Esophagus mucosa (tissue), 1 donor: ENCODE measurements at regions not wholly inside any gene's neighbourhood (a gene's known extent, or its start where the extent isn't known, plus 50 kb on each side); places are given as distances from the start of the nearest gene placed in this dataset.

ENCODE experiments used
- ATAC-seq: fragments of 200-7000 bp; cut with Tn5 transposase; one replicate; pipeline ENCODE4 v1.9.1; 2020
- donor health status: DM: yes; HTN: yes; CAD: no.

DNA sequence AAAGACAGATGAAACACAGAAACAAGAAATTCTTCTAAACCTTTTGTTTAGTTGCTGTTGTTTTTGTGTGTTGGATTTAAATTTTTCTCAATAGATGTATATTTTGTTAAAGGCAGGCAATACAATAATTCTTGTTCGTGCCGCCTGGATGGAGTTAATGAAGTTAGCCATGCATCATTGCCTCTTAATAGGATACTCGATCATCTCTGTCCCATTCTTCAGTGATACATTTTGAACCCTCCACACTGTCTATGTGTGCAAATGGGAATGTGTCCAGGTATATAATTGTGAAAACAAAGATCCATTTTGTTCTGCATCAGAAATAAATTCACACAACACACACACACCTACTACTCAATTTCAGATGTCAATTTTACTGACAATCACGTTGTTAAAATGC lies 186.6 kb upstream of the ADAMTS16 start:
- ATAC-seq, result no peak

DNA sequence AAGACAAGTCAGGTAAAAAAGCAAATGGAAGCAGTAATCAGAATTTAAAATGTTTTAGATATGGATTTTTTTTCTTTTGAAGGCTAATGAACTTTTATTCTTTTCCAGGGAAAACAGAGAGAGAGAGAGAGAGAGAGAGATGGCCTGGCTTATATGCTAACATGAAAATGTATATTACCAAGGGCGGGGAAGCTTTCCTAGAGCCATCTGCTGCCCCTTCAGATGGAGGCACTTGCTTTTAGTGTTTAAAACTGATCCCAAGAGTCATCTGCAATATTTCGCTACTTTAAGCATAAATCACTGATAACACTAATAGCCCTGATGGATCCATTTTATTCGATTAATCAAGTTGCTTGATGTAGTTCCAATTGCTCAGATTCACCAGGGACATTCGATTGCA lies 186.1 kb upstream of the ADAMTS16 start:
- no peak for ATAC-seq

DNA sequence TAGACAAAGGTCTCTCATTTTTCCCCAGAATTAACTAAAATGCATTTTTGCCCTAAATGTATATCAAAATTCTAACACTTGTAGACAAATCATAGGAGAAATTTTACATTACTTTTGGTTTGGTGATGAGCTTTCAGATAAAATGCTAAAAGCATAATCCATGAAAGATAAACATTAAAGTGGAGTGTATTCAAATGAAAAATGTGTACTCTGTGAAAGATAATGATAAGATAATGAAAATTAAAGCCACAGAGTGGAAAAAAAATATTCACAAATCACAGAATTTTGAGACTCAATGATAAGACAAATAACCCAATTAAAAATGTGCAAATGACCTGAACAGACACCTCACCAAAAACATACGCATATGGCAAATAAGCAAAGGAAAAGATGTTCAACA lies 176.9 kb upstream of the ADAMTS16 start:
- ATAC-seq, result no peak

DNA sequence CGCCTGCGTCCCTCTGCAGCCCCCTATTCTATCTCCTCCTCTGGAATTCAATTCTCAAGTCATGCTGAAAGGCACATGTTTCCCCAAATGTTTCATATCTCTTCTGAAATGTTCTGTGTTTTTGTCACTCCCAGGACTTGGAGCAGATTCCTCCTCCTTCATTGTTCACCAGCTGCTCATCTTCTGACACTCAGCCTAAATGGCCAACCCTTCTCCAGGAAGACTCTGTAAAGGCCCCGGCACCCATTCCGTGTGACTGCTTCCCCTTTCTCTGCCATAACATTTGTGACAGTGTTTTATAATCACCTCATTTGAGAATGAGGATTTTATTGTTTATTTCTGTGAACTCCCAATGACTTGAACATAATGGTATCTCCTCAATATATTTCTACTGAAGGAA lies 170.8 kb upstream of the ADAMTS16 start:
- no peak for ATAC-seq

DNA sequence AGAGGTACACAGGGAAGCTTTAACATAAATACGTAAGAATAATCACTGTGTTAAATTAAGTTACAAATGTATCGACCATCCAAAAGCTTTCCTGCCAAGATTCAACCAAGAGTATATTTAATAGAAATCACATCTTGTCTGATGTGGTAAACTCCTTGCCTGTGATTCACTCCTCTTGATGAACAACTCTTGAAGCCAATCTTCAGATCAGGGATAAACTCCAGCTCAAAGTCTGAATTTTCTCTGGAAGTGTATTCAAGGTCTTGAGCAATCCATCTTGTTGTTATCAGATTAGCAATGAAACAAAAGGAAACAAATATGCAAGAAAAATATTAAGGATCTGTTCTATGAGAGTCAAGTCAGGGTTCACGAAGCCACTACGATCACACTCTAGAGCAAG lies 170.0 kb upstream of the ADAMTS16 start:
- ATAC-seq, result no peak

DNA sequence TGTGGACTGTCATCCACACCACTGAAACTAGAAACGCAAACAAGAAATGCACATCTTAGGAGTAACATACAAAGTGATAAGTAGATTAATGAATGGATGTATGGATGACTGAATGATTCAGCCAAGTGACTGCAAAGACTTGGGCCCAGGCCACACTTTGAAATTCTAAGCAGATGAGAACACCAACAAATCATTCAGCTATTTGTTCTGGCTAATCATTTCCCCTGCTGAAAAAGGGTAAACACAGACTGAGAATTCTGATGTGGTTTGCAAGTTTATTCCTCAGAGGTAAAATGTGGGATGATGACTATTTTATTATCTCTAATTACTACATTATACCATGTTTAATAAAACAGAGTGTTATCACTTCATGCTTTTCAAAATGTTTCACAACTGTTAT lies 163.2 kb upstream of the ADAMTS16 start:
- no peak for ATAC-seq

DNA sequence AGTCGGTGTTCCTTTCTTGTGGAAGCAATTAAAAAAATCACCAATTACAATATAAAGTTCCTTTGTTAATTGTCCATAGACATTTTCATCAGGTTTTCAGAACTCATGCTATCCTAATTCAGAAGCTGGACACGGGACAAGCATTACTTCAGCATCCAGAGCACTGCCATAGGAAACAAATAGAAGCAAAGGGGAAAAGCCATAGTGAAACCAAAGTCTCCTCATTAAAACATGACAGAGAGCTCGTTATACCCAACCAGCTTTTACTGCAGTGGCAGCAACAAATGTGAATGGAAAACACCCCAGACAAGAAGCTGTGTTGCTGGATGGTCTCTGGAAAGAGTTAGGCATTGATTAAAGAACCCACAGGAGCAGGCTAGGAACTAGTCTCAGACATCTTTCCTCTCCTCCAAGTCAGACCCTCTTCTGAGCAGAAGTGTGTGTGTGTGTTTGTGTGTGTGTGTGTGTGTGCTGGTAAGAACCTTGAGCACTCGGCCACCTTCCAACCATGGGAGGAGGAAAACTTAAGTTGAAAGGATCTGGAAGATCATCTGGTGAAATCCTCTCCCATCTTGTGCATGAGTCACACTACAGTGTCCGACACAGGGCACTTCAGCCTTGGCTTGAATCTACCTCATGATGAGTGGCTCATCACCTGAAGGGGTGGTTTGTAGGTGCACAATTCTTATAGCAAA lies 162.6 kb upstream of the ADAMTS16 start:
- ATAC-seq, result no peak

DNA sequence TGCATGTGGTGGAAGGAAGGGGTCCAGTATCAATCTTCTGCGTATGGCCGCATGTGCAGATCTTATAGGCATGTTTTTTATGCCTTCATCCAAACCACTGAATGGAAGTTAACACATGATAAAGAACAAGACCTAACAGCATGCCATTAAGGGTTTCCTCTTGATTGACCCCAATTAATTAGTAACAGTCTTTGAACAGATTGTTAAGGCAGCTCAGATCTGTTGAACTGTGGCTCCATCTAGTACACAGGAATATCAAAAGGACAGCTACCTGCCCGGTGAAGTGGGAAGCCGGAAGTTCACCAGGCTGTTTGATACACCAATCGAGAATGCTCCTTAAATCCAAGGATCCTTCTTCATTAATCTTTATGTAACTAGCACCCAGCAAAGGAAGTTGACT lies 159.9 kb upstream of the ADAMTS16 start:
- ATAC-seq, result no peak

DNA sequence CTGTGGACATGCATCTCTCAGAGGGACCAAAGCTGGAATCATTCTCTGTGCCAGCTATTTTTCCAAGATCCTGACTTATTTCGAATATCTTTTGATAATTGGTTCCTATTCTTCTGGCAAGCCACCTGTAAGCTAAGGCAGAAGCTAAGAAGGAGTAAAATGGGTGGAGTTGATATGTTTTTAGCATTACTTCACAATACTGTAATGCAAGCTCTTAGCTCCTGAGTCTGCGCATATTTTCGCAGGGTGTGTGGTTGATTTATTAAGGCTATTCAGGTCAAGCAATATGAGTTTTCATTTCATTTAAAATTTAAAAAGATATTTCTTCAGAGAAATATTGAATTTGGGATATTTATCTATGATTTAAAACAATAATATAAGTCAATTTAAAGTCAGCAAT lies 158.5 kb upstream of the ADAMTS16 start:
- ATAC-seq, result no peak

DNA sequence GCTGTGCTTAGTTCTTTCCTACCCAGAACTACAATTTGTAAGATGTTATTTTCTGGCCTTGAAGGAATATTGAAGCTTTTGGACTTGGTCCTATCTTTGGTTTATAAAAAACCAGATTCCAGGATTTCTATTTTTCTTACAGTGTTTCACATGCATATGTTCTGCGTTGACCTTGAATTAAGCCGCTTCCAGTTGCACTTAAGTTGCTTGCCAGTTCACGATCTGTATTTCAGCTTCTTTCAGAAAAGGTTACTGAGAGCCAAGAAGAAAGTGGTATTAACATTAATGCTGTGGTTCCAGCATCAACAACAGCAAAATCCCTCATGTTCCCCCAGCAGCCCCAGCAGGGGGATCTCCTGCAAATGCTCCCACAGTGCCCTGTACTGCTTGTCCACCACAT lies 156.4 kb upstream of the ADAMTS16 start:
- no peak for ATAC-seq

DNA sequence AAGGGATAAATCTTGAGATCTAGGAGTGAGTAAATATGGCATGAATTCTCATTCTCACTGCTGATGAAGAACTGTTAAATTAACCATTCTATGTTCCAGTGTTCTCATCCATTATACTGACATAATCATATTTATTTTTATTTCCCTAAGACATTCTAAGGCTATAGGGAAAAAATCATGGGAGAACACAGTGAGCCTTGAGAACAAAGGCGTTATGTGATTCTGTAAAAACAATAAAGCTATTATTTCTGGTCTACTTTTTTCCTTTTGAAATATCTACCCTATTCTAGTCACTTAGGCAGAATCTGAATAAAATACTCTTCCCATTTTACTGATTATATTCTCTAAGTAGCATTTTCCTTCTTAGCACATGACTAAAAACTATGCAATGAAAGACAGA lies 155.7 kb upstream of the ADAMTS16 start:
- ATAC-seq, result no peak

DNA sequence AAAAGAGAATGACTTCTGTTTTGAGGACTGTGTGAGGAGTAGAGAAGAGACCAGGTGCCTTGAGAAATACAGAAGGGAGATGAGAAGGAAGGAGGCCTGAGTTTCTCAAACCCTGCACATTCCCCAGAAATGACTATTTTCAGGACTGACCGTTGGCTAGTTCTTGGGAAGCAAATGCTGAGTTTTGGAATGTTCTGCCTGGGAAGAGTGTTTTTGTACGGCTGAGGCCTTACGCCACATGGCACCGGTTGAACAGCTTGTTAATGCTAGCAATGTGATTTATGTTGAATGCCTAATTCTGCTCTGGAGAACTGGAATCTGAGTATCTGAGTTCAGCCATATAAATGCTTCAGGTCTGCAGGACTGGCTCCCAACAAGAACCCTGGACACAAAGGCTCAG lies 152.7 kb upstream of the ADAMTS16 start:
- no peak for ATAC-seq

DNA sequence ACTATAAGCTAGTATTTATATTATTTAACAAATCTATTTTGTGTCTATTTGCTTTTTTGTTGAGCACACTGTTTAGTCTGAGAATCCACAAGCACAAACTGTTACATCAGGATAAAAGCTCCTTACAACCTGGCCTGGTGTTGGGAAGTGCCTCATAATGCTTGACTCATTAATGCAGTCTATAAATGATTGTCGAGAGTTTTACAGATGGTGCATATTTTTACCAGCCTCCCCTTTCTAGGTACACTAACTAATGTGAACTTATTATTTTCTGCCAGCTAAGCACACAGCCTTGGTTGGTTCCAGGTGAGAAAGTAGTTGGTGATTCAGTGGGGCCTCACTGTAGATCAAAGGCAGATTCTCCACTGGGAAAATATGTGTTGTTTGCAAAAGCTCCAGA lies 151.0 kb upstream of the ADAMTS16 start:
- ATAC-seq, result no peak

DNA sequence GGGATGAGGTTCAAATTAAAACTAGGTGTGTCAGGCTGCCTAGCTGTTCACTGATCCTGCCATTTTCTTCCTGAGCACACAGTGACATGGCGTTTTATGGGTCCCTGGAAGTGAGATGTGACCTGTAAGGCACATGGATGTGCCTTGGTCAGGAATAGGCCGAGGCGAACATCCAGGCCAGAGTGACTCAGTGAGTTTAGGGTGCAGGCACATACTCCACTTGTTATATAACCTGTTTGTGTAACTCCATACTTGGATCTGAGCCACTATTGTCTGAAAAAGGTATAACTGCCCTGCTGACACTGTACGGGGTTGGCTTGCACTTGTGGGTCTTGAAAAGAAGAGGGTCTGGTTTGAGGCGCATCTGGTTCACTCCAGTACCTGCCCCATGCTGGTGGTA lies 150.1 kb upstream of the ADAMTS16 start:
- no peak for ATAC-seq

DNA sequence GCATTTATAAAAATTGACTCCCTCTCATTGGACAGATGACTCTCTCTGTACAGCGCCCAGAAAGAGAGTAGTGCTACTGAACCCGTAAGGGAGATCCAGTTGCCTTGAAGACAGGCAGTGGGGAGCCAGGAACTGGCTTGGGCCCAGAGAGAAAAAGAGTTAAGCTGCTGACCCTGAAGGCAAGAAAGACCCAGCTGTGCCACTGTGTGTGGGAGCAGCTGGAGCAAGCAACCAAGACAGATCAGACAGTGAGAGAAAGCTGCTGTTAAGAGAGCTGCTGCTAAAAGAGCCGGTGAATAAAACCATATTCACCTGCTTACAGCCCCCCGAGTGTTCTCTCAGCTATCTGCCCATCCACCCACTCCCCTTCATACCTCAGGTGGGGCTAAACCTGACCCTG lies 149.7 kb upstream of the ADAMTS16 start:
- no peak for ATAC-seq

DNA sequence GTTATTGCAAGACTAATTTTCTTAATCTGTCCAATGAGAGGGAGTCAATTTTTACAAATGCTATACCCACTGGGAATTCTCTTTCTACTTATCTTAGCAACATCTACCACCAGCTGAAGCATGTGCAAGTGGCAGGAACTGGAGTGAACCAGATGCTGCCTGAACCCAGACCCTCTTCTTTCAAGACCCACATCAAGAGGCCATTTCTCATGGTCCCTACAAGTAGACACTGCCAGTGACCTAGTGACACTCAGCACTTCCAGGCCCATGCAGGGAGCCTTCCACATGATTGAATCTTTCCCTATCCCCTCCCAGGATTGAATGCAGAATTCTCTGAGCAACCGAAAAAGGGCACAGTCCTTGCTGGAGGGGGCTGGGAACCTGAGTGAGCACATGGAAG lies 148.2 kb upstream of the ADAMTS16 start:
- no peak for ATAC-seq

DNA sequence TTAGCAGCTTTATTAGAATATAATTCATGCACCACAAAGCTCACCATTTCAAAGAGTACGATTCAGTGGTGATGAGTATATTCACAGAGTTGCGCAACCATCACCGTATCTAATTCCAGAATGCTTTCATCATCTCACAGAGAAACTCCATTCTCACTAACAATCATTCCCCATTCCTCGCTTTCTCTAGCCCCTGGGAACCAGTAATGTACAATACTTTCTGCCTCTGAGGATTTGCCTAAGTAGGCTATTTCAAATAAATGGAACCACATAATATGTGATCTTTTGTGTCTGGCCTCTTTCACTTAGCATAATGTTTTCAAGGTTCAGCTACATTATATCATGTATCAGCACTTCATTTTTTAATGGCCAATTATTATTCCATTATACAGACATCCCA lies 145.1 kb upstream of the ADAMTS16 start:
- no peak for ATAC-seq

DNA sequence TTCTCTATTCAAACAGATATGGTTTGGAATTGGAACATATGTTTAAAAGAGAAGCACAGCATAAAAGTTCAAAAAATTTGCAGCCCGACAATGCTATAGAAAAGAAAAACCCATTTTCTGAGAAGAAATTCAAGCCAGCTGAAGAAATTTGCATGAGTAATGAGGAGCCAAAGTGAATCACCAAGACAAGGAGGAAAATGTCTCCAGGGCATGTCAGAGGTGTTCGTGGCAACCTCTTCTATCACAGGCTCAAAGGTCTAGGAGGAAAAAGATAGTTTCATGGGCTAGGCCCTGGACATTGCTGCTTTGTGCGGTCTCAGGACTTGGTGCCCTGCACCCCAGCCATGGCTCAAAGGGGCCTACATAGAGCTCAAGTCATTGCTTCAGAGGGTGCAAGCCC lies 134.8 kb upstream of the ADAMTS16 start:
- no peak for ATAC-seq

DNA sequence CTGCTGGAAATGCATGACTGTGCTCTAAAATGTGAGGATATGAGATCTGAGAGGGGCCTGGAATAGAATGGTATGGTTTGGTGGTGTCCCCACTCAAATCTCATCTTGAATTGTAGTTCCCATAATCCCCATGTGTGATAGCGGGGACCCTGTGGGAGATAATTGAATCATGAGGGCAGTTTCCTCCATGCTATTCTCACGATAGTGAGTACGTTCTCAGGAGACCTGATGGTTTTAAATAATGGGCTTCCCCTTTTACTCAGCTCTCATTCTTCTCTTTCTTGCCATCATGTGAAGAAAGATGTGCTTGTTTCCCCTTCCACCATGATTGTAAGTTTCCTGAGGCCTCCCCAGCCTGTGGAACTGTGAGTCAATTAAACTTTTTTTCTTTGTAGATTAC lies 133.6 kb upstream of the ADAMTS16 start:
- no peak for ATAC-seq

DNA sequence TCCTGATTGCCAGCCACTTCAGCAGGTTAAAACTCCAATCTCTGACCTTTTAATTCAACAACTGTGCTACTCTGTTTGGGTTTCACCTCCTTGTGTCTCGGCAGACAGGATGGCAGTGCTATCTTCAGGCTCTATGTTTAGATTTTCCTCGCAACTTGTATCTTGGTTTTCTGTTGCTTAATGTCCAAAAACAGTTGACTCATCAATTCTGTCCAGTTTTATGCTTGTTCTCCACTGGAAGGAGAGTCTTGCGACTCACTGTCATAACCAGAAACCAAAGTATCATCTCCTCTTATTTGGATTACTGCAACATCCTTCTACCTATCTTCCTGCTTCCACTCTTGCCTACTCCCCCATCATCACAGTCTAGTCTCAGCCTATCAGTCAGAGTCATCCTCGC lies 130.9 kb upstream of the ADAMTS16 start:
- no peak for ATAC-seq

DNA sequence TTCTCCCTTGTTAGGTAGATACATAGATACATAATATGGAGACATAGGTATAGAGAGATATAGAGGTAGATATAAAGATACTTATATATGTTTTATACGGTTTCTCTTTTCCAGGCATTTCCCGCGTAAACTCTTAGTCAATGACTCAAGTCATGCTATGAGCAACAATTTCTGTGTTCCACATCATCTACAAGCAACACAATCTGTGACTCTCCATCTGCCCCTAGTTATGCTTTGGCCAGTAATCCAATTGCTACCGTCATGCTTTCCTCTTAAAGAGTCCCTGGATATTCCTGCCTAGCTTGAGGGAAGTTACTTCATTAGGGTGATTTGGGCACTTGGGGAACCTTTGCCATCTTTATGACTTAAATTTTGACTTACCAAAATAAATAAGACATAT lies 129.0 kb upstream of the ADAMTS16 start:
- ATAC-seq, result no peak

DNA sequence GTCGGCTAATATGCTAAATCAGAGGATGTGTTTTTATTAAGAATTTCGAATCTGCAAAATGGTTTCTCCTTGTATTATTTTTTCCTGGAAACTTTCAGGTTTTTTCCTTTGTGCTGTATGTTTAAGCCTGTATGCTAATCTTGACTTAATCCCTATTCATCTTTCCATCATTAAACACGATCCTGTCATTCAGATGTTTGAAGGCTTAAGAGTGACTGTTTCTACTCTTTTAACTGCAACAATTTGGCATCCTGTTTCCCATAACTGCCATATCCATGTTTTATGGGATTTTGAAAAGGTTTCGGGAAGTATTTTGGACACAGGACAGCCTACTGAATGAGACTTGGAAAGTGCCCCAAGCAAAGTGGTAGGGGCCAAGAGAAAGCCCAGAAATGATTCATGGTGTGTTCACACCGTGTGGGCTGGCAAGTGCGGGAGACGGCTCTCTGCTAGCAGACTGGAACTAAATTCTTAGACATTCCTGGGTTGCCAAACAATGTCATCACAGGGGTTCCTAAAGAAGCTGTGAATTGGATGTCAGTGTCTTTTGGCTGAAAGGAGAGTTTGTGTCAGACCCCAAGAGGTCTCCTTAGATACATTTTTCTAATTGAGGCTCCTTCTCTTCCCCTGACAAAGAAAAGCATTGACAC lies 125.4 kb upstream of the ADAMTS16 start:
- peak; percentile 57 for ATAC-seq

DNA sequence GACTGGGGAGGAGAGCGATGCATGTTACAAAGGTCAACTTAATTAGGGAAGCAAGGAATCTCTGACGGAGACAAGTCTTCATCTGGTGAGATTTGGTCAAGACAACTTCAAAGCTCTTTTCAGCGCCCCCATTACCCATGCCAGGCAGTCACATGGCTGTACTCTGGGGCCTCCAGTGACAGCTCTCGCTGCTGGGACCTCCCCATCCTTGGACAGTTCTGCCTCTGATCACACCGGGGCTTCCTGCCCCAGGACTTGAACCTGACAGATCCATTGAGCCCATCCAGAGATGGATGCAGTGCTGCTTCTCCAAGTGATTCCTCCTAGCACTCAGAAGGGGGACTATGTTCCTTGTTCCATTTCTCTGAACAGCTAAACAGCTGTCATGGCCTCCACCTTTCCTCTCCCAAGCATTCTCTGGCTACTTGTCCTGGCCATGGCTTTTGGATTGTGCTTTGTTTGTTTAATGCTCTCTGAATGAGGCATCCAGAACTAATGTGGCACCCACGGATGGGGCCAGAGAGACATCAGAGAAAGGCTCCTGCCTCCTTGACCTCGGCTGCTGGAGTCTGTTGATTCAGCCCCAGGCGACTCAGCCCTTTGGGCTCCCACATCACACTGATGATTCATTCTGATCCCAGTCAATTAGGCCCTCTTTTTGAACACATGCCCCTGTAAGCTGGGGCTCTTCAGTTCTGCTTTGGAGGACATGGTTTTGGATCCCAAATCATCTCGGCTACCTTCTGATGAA lies 122.1 kb upstream of the ADAMTS16 start:
- ATAC-seq, result no peak

DNA sequence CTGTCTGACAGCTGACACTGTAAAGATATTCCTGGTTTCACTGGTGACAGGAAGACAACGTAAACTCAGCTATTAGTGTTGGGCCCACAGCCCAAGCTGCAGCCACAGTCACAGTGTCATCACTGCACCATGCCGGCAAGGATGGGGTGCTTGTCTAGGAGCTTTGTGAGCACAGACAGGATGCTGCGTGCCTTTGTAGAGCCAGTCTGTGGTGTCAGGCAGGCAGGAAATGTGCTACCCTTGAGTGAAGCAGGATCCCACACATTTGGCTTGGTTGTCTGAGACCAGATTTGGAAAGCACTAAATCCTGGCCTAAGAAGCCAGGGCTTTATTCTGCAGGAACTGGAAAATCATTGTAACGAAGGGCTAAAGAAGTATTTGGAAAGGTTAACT lies 121.6 kb upstream of the ADAMTS16 start:
- ATAC-seq, result no peak
